Fibroblast of the aortic adventitia (primary cell): ENCODE measurements at regions not wholly inside any gene's neighbourhood (a gene's known extent, or its start where the extent isn't known, plus 50 kb on each side); places are given as distances from the start of the nearest gene placed in this dataset.

ENCODE experiments used
- DNase-seq: peaks from one replicate; pipeline ENCODE4 v3.0.0-alpha.2; 2010; ENCODE audit warnings: low read depth
- H3K4me3 ChIP-seq: 2 replicates; pipeline ENCODE4 v1.5.1; 2011; ENCODE audit warnings: low read depth, mild to moderate bottlenecking, control low read depth, low read length, moderate library complexity
- CTCF ChIP-seq: IDR thresholded peaks from 2 replicates; pipeline ENCODE4 v1.5.1; 2011; ENCODE audit warnings: mild to moderate bottlenecking, low read length, control low read depth, inconsistent platforms; ENCODE audit not compliant: insufficient read depth

- no peak for TF ChIP-seq CTCF
- H3K4me3 ChIP-seq = no peak overlapping the region
These were observed 111.9 kb upstream of the CALN1 start for GRCh38 chr7:72524037-72524436.

GRCh38 chr7:72504061-72504706 lies 92.0 kb upstream of the CALN1 start:
- no peak overlapping the region for H3K4me3 ChIP-seq
- TF ChIP-seq CTCF = no peak

More at GRCh38 chr7:72524037-72524436, 111.9 kb upstream of the CALN1 start:
- no peak for DNase-seq

GRCh38 chr7:72503644-72504043 lies 91.5 kb upstream of the CALN1 start:
- no peak overlapping the region for H3K4me3 ChIP-seq
- no peak for TF ChIP-seq CTCF
- no peak for DNase-seq

More at GRCh38 chr7:72504061-72504706, 92.0 kb upstream of the CALN1 start:
- no peak for DNase-seq

- no peak overlapping the region for H3K4me3 ChIP-seq
- no peak for DNase-seq
- TF ChIP-seq CTCF = no peak
These were observed 82.7 kb upstream of the CALN1 start for GRCh38 chr7:72494807-72495206.

- DNase-seq = peak; percentile 25
- TF ChIP-seq CTCF = peak; percentile 47
- H3K4me3 ChIP-seq = no peak overlapping the region
These were observed 81.9 kb upstream of the CALN1 start for GRCh38 chr7:72493850-72494661.

GRCh38 chr7:72492461-72493065 lies 80.4 kb upstream of the CALN1 start:
- H3K4me3 ChIP-seq = no peak overlapping the region
- no peak for TF ChIP-seq CTCF
- no peak for DNase-seq
